ENCODE measurements at regions not wholly inside any gene's neighbourhood (a gene's known extent, or its start where the extent isn't known, plus 50 kb on each side); places are given as distances from the start of the nearest gene placed in this dataset.

- no peak for DNase-seq
Measured at GRCh38 chr3:120544361-120544760, 51.8 kb upstream of the NDUFB4 start.

GRCh38 chr3:120536642-120537041 lies 59.5 kb upstream of the NDUFB4 start:
- DNase-seq: no peak

- no peak for DNase-seq
Measured at GRCh38 chr3:120532969-120533368, 63.2 kb upstream of the NDUFB4 start.

- no peak for DNase-seq
Measured at GRCh38 chr3:120528163-120528562, 68.0 kb upstream of the NDUFB4 start.

DNA sequence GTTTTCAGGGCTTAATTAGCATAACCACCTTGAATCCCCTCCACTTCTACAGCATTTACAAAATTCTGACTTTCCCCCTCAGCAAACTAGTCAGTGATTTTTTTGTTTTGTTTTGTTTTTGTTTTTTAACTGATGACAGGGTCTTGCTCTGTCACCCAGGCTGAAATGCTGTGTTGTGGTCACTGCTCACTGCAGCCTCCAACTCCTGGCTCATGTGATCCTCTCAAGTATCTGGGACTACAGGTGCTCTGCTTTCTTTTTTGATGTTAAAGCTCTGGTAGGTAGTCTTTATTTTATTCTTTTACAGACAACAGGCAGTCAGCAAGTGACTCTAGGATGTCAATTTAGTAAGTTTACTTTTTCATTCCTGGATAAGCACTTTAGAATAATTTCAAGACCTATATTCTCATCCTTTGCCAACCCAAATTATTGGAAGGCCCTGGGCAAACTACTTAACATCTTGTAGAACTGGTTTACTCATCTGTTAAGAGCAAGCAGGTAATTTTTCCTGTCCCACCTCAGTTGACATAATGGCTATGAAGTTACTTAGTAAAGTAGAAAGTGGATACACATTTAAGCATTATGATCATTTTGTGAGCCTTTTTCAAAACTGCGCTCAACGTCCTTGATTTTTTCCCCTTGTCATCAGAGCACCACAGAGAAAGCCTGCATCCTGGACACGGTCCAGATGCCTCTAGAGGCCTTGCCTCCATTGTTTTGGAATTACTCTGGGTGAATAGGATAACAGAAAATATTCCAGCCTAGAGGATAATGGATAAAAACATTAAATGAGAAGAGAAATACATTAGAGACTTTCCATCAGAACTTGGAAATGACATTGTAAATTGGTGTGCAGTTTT lies 69.9 kb upstream of the NDUFB4 start:
- DNase-seq: peak; percentile 7

DNA sequence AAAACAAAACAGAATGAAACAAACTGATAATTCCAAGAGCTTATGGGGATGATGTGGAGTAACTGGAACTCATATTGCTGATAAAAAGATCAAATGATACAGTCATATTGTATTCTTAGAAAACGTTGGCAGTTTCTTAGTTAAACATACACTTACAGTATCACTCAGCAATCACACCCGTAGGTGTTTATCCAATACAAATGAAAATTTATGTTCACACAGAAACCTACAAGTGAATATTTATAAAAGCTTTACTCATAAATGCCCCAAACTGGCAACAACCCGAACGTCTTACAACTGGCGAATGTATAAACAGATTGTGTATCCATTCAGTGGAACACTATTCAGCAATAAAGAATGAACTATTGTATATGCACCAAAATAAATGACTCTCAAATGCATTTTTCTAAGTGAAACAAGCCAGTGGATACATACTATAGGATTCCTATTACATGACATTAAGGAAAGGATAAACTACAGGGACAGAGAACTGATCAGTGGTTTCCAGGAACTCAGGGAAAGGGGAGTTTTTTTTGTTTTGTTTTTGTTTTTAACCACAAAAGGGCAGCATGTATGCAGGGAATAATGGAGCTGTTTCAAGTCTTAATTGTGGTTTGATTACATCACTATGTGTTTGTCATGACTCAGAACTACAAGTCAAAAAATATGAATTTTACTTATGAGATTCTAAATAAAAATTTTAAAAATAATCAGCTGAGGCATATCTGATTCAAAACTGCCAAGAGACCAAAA lies 71.8 kb upstream of the NDUFB4 start:
- peak; percentile 2 for DNase-seq

DNA sequence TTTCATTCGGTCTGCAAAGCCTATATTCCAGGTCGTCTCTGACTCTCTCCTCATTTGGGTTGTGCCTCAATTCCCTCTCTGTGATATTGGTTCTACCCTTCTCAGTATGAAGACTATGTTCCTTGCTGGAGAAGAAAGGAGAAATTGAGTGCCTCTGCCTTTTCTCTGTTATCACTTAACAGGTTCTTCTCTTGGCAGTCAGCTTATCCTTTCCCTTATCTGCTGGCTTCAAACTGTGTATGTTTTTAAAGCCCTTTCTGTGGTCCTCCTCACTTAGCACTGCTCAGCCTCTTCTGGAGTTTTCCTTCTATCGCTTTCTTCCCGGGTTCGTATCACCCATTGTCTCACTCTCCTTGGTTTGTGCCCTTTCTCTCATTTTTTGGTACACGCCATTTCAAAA lies 65.3 kb upstream of the FSTL1 start:
- no peak for DNase-seq

GRCh38 chr3:120512655-120513054 lies 61.9 kb upstream of the FSTL1 start:
- DNase-seq: no peak

DNA sequence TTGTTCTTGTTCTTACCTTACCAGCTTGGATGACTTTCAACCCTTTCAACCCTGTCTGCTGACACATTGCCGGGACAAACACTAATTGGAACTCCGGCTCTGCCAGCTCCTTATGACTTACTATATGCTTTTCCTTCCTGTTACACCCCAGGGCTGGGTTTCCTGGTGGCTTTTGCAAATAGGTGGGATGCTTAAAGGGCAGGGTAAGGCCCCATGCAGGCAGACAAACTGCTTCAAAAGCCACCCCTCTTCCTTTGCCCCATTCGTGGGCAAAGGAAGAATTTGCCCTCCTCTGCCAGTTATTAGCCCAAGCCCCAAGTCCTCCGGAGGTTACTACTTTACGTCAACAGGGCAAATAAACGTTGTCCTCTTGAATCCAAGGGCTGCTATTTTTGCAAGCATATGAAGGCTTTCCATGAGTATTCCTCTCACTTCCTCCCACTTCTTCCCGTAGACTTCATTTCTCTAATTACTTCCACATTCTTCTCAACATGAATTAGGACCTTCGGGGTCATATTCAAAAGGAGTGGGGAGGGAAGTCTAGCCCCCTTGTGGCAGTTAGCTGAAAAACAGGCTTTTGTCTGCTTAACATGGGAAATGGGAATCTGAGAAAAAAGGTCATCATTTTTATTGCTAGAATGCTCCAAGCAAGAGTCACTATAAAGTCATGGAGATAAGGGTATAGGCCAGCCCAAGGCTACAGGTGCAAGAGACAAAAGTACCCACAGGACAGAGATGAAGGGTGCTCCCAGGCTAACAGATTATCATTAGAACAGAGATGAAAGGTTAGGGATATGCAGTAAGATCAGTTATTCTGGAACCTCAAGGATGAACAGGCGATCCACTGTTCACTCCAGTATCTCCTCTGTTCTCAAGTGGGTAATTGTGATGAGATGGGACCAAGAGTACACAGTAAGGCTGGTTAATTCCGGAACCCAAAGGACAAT lies 56.3 kb upstream of the FSTL1 start:
- DNase-seq: peak; percentile 78

DNA sequence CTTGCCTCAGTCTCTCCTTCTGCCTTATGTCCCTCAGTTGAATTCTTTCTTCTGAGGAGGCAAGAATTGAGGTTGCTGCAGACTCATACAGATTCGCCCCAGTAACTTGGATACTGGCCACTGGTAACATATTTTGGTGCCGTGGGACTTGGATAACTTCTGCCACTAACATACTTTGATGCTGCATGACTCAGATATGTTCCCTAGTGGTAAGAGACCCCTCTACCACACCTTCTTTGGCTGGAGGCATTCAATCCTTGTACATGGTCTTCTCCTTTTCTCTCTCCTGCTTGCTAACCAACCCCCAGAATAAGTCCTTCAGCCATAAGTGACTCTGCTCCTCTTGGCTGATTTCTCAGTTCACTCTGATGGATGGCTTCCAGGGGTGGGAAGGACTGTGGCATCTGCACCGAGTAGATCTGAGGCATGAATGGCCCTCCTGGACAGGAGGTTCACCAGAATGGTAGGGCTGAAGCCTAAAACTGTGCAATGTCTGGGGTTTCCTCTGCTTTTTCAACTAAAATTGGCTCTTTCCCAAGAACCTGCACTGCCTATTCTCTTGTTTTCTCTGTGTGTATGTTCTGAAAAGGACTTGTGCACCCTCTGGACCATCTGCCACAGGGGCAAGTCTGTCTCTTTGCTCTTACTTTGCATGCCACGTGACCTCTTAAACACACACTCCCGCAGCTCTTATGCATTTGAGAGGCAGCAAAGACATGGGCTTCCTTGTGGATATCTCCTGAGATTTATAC lies 55.5 kb upstream of the FSTL1 start:
- DNase-seq: peak; percentile 7

DNA sequence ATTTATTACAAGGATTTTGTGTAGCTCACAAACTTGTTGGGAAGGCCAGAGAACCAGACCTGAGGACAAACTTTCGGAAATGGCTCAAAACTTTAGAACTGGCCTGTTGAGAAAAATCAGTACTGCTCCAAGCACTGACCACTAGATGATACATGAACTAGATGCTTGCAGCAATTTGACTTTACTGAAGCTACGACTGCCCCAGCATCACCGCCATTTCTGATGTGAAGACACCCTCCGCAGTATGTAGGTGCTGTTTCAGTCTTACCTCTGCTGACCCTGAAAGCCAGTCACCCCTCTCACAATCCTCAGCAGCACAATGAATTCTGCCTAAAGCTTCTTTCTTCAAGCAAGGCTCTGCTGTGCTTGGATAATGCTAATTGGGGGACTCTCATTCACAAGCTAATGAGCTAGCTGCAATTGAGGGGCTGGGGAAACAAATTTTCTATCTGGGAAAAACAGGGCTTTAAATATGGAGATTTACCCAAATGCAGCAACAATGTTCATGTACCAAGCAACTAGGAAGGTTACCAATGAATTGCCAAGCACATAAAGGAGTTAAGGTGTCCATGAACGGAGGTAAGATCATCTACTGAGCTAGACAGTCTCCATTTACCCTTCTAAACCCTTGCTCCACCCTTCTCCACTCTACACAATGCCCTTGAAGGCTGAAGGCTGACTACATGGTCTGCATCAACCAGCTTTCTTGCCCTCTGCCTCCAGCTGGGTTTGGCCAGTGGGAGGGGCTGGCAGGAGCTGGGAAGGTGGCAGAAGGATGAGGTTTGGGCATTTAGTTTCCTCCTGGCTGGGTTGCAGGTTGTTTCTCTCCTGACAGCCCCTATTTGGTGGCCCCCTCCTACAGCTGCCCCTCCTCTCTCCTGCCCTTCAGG lies 53.2 kb upstream of the FSTL1 start:
- no peak for DNase-seq

GRCh38 chr3:120502116-120502515 lies 51.3 kb upstream of the FSTL1 start:
- DNase-seq: no peak

Data from dermis blood vessel endothelial cell (primary cell).